HUES48 (cell line): ENCODE measurements at regions not wholly inside any gene's neighbourhood (a gene's known extent, or its start where the extent isn't known, plus 50 kb on each side); places are given as distances from the start of the nearest gene placed in this dataset.

Experiments
- H3K27ac ChIP-seq: one replicate; pipeline ENCODE4 v1.7.0; 2013; ENCODE audit warnings: low read depth, low read length, inconsistent platforms
- H3K27me3 ChIP-seq: 2 replicates; pipeline ENCODE4 v1.6.1; 2013; ENCODE audit warnings: mild to moderate bottlenecking, low read length; ENCODE audit not compliant: control insufficient read depth, insufficient read depth
- H3K36me3 ChIP-seq: 2 replicates; pipeline ENCODE4 v1.6.1; 2013; ENCODE audit warnings: low read length; ENCODE audit not compliant: control insufficient read depth, insufficient read depth
- H3K4me1 ChIP-seq: 2 replicates; pipeline ENCODE4 v1.6.1; 2013; ENCODE audit warnings: mild to moderate bottlenecking, low read length; ENCODE audit not compliant: control insufficient read depth, insufficient read depth
- H3K4me3 ChIP-seq: 2 replicates; pipeline ENCODE4 v1.5.1; 2013; ENCODE audit warnings: mild to moderate bottlenecking, low read depth, low read length
- H3K9ac ChIP-seq: 2 replicates; pipeline ENCODE4 v1.6.1; 2013; ENCODE audit warnings: mild to moderate bottlenecking, low read depth, low read length, moderate library complexity
- H3K9me3 ChIP-seq: 2 replicates; pipeline ENCODE4 v1.6.1; 2013; ENCODE audit warnings: low read length; ENCODE audit not compliant: control insufficient read depth, insufficient read depth

DNA sequence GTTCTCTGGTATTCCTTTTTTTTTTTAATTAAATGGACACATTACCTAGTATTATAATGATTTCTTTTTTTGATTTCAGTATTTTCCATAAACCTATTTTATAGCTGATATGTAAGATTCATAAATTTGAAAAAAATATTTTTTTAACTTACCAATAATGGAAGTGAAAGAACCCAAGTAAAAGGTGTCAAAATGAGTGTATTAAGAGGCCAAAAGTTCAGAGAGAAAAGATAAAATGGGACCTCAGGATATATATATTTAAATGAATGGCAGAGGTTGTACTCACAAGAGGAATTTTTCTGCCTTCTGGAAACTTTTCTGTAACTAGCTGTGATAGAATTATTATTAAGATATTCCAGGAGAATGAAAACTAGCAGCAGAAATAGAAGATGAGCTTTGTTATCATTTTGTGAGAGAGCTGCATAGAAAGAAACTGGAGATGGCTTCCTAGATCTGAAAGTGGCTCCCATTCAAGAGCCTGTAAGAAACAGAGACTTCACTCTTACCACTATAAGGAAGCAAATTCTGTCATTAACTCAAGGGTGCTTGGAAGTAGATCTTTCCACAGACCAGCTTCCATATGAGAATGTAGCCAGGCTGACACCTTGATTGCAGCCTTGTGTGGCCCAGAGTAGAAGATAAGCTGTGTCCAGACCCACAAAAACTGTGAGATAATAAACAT is 91.7 kb downstream of the MRPS30 start:
- H3K27me3 ChIP-seq = no peaks in the 10 kb centered on the region
- H3K9ac ChIP-seq = no peak overlapping the region
- peaks cover 7% of the 10 kb centered on the region; the same call in 1 of the 2 replicates for H3K4me1 ChIP-seq
- H3K9me3 ChIP-seq = no peaks in the 10 kb centered on the region
- no peak overlapping the region for H3K27ac ChIP-seq
- no peaks in the 10 kb centered on the region for H3K36me3 ChIP-seq
- no peak overlapping the region for H3K4me3 ChIP-seq

GRCh38 chr5:44907396-44907795 is 98.6 kb downstream of the MRPS30 start:
- H3K4me3 ChIP-seq = no peak overlapping the region
- H3K9ac ChIP-seq = no peak overlapping the region
- no peaks in the 10 kb centered on the region for H3K36me3 ChIP-seq
- no peaks in the 10 kb centered on the region for H3K9me3 ChIP-seq
- H3K4me1 ChIP-seq = peaks cover 12% of the 10 kb centered on the region; the same call in 1 of the 2 replicates
- H3K27me3 ChIP-seq = no peaks in the 10 kb centered on the region
- H3K27ac ChIP-seq = no peak overlapping the region

- H3K36me3 ChIP-seq = no peaks in the 10 kb centered on the region
- no peak overlapping the region for H3K27ac ChIP-seq
- H3K9ac ChIP-seq = no peak overlapping the region
- no peaks in the 10 kb centered on the region for H3K27me3 ChIP-seq
- H3K9me3 ChIP-seq = no peaks in the 10 kb centered on the region
- peaks cover 17% of the 10 kb centered on the region; the same call in 1 of the 2 replicates for H3K4me1 ChIP-seq
- H3K4me3 ChIP-seq = no peak overlapping the region
These were observed 100.3 kb downstream of the MRPS30 start for GRCh38 chr5:44909004-44909403.

DNA sequence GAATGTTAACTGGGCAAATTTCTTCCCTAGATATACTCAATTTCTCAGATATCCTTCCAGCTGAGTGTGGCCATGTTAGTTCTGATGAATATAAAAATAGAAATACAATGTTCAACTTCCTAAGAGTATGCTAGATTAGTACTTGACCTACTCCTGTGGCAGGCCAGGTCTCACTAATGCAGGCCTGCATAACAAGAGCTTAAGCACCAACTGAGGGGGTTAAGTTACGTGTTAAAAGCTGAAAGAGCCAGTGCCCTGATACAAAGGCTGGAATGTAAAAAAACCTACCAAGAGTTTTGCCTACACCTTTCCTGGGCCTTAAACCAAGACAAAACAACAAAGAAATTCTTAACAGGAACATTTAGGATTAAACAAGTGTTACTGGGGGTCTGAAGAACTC is 102.8 kb downstream of the MRPS30 start:
- Histone ChIP-seq H3K36me3 (no peaks in the 10 kb centered on the region), H3K4me1 (peaks cover 24% of the 10 kb centered on the region; the same call in 1 of the 2 replicates), H3K9me3 (no peaks in the 10 kb centered on the region), H3K9ac (no peak overlapping the region), H3K27me3 (no peaks in the 10 kb centered on the region), H3K27ac (peak overlapping the region; percentile 38), H3K4me3 (no peak overlapping the region)

DNA sequence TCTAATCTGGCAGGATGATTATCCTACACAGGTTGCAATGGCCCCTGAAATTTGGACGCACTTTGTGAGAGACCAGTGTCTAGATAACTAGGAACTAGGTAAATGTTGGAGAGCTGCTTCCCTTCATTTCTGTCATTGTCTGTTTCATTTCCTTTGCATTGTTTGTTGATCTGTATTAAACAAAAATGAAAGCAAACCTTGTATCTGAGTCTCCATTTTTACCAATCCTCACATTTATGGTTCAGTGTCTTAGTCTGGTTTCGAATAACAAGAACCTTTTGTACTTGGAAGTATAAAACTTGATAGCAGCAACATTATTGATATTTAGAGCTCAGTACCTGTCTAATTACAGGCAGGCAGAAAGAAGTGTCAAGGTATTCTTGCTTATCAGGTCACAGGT is 105.5 kb downstream of the MRPS30 start:
- H3K27me3 ChIP-seq = no peaks in the 10 kb centered on the region
- H3K27ac ChIP-seq = no peak overlapping the region
- no peak overlapping the region for H3K4me3 ChIP-seq
- no peak overlapping the region for H3K9ac ChIP-seq
- no peaks in the 10 kb centered on the region for H3K9me3 ChIP-seq
- no peaks in the 10 kb centered on the region for H3K36me3 ChIP-seq
- H3K4me1 ChIP-seq = peaks cover 24% of the 10 kb centered on the region; the same call in 1 of the 2 replicates

DNA sequence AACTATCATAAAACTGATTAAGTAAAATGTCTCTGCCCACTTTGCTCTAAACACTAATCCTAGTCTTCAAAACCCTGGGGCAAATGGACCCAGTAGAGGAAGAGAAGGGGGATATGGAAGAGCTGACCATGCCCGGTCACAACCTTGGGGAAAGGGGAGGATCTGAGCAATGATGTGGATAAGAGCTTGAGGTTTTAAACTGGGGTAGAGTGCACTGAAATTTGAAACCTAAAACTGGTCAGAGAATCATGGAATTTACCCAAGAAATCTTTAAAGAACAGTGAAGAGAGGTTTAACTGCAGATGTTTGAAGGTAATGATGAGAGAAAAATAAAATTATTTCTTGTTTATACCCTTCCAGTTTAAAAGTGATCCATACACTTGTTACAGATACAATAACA is 110.8 kb downstream of the MRPS30 start:
- Histone ChIP-seq H3K36me3 (no peaks in the 10 kb centered on the region), H3K27ac (no peak overlapping the region), H3K4me1 (0 out of 2 replicates have a peak, but pooled peaks cover 6% of the 10 kb centered on the region), H3K9ac (no peak overlapping the region), H3K27me3 (no peaks in the 10 kb centered on the region), H3K9me3 (no peaks in the 10 kb centered on the region), H3K4me3 (no peak overlapping the region)

GRCh38 chr5:44927115-44927733 is 118.5 kb downstream of the MRPS30 start:
- no peak overlapping the region for H3K27ac ChIP-seq
- no peaks in the 10 kb centered on the region for H3K36me3 ChIP-seq
- no peaks in the 10 kb centered on the region for H3K9me3 ChIP-seq
- H3K4me3 ChIP-seq = no peak overlapping the region
- no peaks in the 10 kb centered on the region for H3K27me3 ChIP-seq
- no peak overlapping the region for H3K9ac ChIP-seq
- 0 out of 2 replicates have a peak, but pooled peaks cover 3% of the 10 kb centered on the region for H3K4me1 ChIP-seq

GRCh38 chr5:44932922-44933585 is 124.3 kb downstream of the MRPS30 start:
- Histone ChIP-seq H3K27me3 (no peaks in the 10 kb centered on the region), H3K36me3 (no peaks in the 10 kb centered on the region), H3K4me1 (no peaks in the 10 kb centered on the region), H3K9ac (no peak overlapping the region), H3K27ac (no peak overlapping the region), H3K9me3 (no peaks in the 10 kb centered on the region), H3K4me3 (no peak overlapping the region)

DNA sequence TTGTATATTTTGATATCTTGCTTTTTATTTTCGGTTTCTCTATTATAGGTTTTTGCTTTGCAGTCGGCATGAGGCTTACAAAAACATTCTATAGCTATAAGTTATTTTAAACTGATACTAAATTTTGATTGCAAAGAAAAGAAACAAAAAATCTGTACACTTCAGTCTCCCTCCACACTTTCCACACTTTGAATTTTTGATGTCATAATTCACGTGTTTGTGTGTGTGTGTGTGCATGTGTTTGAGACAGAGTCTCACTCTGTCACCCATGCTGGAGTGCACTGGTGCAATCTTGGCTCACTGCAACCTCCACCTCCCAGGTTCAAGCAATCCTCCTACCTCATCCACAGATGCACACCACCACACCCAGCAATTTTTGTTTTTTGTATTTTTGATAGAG is 124.9 kb downstream of the MRPS30 start:
- no peak overlapping the region for H3K9ac ChIP-seq
- no peak overlapping the region for H3K4me3 ChIP-seq
- H3K9me3 ChIP-seq = no peaks in the 10 kb centered on the region
- H3K27ac ChIP-seq = no peak overlapping the region
- no peaks in the 10 kb centered on the region for H3K36me3 ChIP-seq
- no peaks in the 10 kb centered on the region for H3K27me3 ChIP-seq
- H3K4me1 ChIP-seq = no peaks in the 10 kb centered on the region

GRCh38 chr5:44935262-44935661 is 126.5 kb downstream of the MRPS30 start:
- Histone ChIP-seq H3K4me1 (no peaks in the 10 kb centered on the region), H3K27ac (no peak overlapping the region), H3K36me3 (no peaks in the 10 kb centered on the region), H3K4me3 (no peak overlapping the region), H3K9ac (no peak overlapping the region), H3K27me3 (no peaks in the 10 kb centered on the region), H3K9me3 (no peaks in the 10 kb centered on the region)

DNA sequence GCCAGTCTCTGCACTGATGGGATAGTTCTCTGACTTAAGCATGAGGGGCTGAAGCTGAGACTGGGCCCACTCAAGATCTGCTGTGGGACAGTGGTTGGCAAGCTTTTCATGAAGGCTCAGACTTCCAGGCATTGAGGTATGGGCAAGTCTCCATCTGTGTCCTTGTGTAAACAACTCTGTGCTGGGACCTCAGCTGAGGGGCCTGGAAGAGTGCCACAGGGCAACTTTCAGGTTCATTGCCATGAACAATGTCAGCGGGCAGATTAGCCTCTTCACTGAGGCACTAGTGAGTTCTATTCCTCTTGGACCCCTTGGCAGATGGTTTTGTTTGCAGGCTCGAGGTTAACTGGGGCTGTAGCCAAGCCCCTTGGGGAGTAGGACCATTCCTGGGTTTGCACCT is 127.1 kb downstream of the MRPS30 start:
- no peaks in the 10 kb centered on the region for H3K4me1 ChIP-seq
- no peaks in the 10 kb centered on the region for H3K9me3 ChIP-seq
- no peak overlapping the region for H3K9ac ChIP-seq
- H3K4me3 ChIP-seq = no peak overlapping the region
- H3K27me3 ChIP-seq = no peaks in the 10 kb centered on the region
- H3K36me3 ChIP-seq = no peaks in the 10 kb centered on the region
- H3K27ac ChIP-seq = no peak overlapping the region
